Parathyroid adenoma (tissue), 2 donors: ENCODE measurements at regions not wholly inside any gene's neighbourhood (a gene's known extent, or its start where the extent isn't known, plus 50 kb on each side); places are given as distances from the start of the nearest gene placed in this dataset.

Experiments used
- H2AFZ ChIP-seq: fragments of 300-600 bp; sonication (generic); one replicate; pipeline ENCODE4 v1.7.0; 2017; ENCODE audit warnings: antibody characterized with exemption, mild to moderate bottlenecking
- H3K27ac ChIP-seq: fragments of 300-600 bp; sonication (generic); one replicate; pipeline ENCODE4 v1.7.0; 2017
- H3K27me3 ChIP-seq: fragments of 300-600 bp; sonication (generic); one replicate; pipeline ENCODE4 v1.7.0; 2017; ENCODE audit warnings: low read length; ENCODE audit not compliant: control insufficient read depth, insufficient read depth
- H3K36me3 ChIP-seq: fragments of 300-600 bp; sonication (generic); one replicate; pipeline ENCODE4 v1.7.0; 2017; ENCODE audit warnings: low read length; ENCODE audit not compliant: control insufficient read depth, insufficient read depth
- H3K4me1 ChIP-seq: fragments of 300-600 bp; sonication (generic); one replicate; pipeline ENCODE4 v1.7.0; 2017; ENCODE audit warnings: control low read depth
- H3K4me2 ChIP-seq: fragments of 300-600 bp; sonication (generic); one replicate; pipeline ENCODE4 v1.7.0; 2017; ENCODE audit warnings: low read length
- H3K4me3 ChIP-seq: fragments of 300-600 bp; sonication (generic); one replicate; pipeline ENCODE4 v1.7.0; 2017; ENCODE audit warnings: low read depth, low read length
- H3K79me2 ChIP-seq: fragments of 300-600 bp; sonication (generic); one replicate; pipeline ENCODE4 v1.7.0; 2017; ENCODE audit warnings: control low read depth
- H3K9ac ChIP-seq: fragments of 300-600 bp; sonication (generic); one replicate; pipeline ENCODE4 v1.7.0; 2017; ENCODE audit warnings: mild to moderate bottlenecking
- H3K9me3 ChIP-seq: fragments of 300-600 bp; sonication (generic); one replicate; pipeline ENCODE4 v1.7.0; 2017; ENCODE audit warnings: low read length; ENCODE audit not compliant: control insufficient read depth
- TF ChIP-seq, protein P1 (sequence below): fragments of 300-600 bp; sonication (generic); IDR thresholded peaks from one replicate; pipeline ENCODE4 v1.7.0; 2017; ENCODE audit warnings: antibody characterized with exemption, mild to moderate bottlenecking
- donor health status: primary hyperparathyroidism.

GRCh38 chr2:155908567-155908966 lies 424.0 kb downstream of the NR4A2 start:
- Histone ChIP-seq H3K9ac (no peak overlapping the region), H2AFZ (no peak overlapping the region), H3K4me2 (no peak overlapping the region), H3K36me3 (no peaks in the 10 kb centered on the region), H3K27ac (no peak overlapping the region), H3K4me3 (no peak overlapping the region), H3K79me2 (no peaks in the 10 kb centered on the region), H3K27me3 (no peaks in the 10 kb centered on the region), H3K9me3 (no peaks in the 10 kb centered on the region), H3K4me1 (no peaks in the 10 kb centered on the region)
- TF ChIP-seq, protein P1, sequence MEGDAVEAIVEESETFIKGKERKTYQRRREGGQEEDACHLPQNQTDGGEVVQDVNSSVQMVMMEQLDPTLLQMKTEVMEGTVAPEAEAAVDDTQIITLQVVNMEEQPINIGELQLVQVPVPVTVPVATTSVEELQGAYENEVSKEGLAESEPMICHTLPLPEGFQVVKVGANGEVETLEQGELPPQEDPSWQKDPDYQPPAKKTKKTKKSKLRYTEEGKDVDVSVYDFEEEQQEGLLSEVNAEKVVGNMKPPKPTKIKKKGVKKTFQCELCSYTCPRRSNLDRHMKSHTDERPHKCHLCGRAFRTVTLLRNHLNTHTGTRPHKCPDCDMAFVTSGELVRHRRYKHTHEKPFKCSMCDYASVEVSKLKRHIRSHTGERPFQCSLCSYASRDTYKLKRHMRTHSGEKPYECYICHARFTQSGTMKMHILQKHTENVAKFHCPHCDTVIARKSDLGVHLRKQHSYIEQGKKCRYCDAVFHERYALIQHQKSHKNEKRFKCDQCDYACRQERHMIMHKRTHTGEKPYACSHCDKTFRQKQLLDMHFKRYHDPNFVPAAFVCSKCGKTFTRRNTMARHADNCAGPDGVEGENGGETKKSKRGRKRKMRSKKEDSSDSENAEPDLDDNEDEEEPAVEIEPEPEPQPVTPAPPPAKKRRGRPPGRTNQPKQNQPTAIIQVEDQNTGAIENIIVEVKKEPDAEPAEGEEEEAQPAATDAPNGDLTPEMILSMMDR: no peak

DNA sequence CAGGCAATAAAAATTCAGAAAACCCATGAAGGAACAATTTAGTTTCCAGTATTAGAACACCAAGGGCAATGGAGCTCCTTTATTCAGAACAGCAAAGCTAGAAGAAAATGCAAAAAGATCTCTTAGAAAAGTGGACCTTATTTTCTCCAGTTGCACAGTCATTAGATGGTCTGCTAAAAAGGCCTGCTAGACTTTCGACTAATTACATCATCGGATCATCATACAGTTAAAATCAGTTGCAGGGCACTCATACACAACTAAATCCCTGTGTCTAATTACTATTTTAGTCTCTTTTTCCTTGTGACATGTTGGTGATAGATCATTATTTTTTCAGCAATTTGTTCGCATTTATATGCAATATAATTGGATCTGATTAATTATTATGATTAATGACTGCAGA lies 425.3 kb downstream of the NR4A2 start:
- Histone ChIP-seq H3K36me3 (no peaks in the 10 kb centered on the region), H2AFZ (no peak overlapping the region), H3K27me3 (no peaks in the 10 kb centered on the region), H3K4me3 (no peak overlapping the region), H3K9me3 (no peaks in the 10 kb centered on the region), H3K9ac (no peak overlapping the region), H3K27ac (no peak overlapping the region), H3K79me2 (no peaks in the 10 kb centered on the region), H3K4me1 (no peaks in the 10 kb centered on the region), H3K4me2 (no peak overlapping the region)
- TF ChIP-seq, protein P1: no peak

DNA sequence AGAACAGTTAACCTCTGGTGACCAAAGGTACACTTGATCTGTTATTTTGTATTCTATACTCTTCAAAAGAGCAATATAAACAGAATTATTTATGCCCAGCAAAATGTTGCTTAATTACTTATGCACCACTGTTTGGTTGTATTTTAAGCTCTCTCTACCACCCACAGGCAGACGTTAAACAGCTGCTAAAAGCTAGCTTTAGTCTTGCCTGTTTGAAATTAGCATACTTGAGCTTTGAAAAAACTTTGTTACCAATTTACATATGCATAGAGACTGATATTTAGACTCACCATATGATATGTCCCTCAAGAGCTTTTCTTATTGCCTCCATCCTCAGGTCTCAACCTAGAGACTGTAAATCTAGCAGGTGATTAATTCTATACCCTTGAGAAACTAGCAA lies 426.9 kb downstream of the NR4A2 start:
- no peaks in the 10 kb centered on the region for H3K4me1 ChIP-seq
- no peak overlapping the region for H3K4me3 ChIP-seq
- no peaks in the 10 kb centered on the region for H3K27me3 ChIP-seq
- H3K9ac ChIP-seq: no peak overlapping the region
- H3K79me2 ChIP-seq: no peaks in the 10 kb centered on the region
- no peak overlapping the region for H2AFZ ChIP-seq
- no peaks in the 10 kb centered on the region for H3K36me3 ChIP-seq
- H3K9me3 ChIP-seq: no peaks in the 10 kb centered on the region
- TF ChIP-seq, protein P1: no peak
- no peak overlapping the region for H3K27ac ChIP-seq
- no peak overlapping the region for H3K4me2 ChIP-seq

GRCh38 chr2:155904720-155905119 lies 427.8 kb downstream of the NR4A2 start:
- Histone ChIP-seq H3K36me3 (no peaks in the 10 kb centered on the region), H3K9me3 (no peaks in the 10 kb centered on the region), H3K4me2 (no peak overlapping the region), H3K4me3 (no peak overlapping the region), H3K27me3 (no peaks in the 10 kb centered on the region), H3K4me1 (no peaks in the 10 kb centered on the region), H3K9ac (no peak overlapping the region), H3K79me2 (no peaks in the 10 kb centered on the region), H3K27ac (no peak overlapping the region), H2AFZ (no peak overlapping the region)
- TF ChIP-seq, protein P1: no peak

DNA sequence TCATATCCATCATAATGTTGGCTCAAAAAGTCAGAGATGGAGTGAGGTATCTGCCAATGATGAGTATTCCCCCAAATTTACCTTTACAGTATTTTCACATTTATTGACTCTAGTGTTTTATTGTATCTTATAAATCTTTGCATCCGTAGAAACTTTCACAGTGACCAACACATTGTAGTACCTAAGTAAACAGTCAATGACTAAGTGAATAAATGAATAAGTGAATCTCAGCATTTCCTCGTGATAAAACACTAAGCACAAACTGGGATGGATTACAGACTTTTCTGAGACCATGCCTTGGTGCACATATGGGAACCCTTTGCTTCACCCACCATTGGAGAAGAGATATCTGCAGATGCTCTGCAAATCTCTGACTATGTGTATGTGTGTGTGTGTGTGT lies 429.9 kb downstream of the NR4A2 start:
- TF ChIP-seq, protein P1: no peak
- Histone ChIP-seq H3K27me3 (no peaks in the 10 kb centered on the region), H3K79me2 (no peaks in the 10 kb centered on the region), H3K4me2 (no peak overlapping the region), H3K9ac (no peak overlapping the region), H3K27ac (no peak overlapping the region), H3K36me3 (no peaks in the 10 kb centered on the region), H3K4me1 (no peaks in the 10 kb centered on the region), H3K4me3 (no peak overlapping the region), H3K9me3 (no peaks in the 10 kb centered on the region), H2AFZ (no peak overlapping the region)
